ENCODE measurements at regions not wholly inside any gene's neighbourhood (a gene's known extent, or its start where the extent isn't known, plus 50 kb on each side); places are given as distances from the start of the nearest gene placed in this dataset.

- H3K4me3 ChIP-seq (IDR thresholded peaks at IDR 0.05; ENCODE audit: insufficient read depth, low read depth, low read length): no peak overlapping the region
- no peak overlapping the region for H3K27ac ChIP-seq
- H2AFZ ChIP-seq (ENCODE audit: low read depth): no peak overlapping the region
- no peaks in the 10 kb centered on the region for H3K79me2 ChIP-seq (ENCODE audit: insufficient read depth, low read depth)
- H3K4me2 ChIP-seq: no peak overlapping the region
- no peak overlapping the region for H3K9ac ChIP-seq
- H3K36me3 ChIP-seq (ENCODE audit: insufficient read depth): no peaks in the 10 kb centered on the region
- no peaks in the 10 kb centered on the region for H4K20me1 ChIP-seq (ENCODE audit: insufficient read depth)
- no peak for TF ChIP-seq CTCF (conservative IDR thresholded peaks at IDR 0.05; ENCODE audit: low read depth, low read length)
- H3K4me1 ChIP-seq (ENCODE audit: low read depth, poor library complexity, severe bottlenecking): no peaks in the 10 kb centered on the region
- no peaks in the 10 kb centered on the region for H3K27me3 ChIP-seq (ENCODE audit: insufficient read depth, low read depth)
Measured at GRCh38 chr10:47111329-47111862, 188.6 kb upstream of the GDF10 start.

- H3K4me1 ChIP-seq (ENCODE audit: low read depth, poor library complexity, severe bottlenecking): no peaks in the 10 kb centered on the region
- no peaks in the 10 kb centered on the region for H3K36me3 ChIP-seq (ENCODE audit: insufficient read depth)
- H3K9ac ChIP-seq: no peak overlapping the region
- no peak overlapping the region for H3K4me2 ChIP-seq
- no peaks in the 10 kb centered on the region for H3K79me2 ChIP-seq (ENCODE audit: insufficient read depth, low read depth)
- H3K27ac ChIP-seq: no peak overlapping the region
- no peak overlapping the region for H3K4me3 ChIP-seq (IDR thresholded peaks at IDR 0.05; ENCODE audit: insufficient read depth, low read depth, low read length)
- H3K27me3 ChIP-seq (ENCODE audit: insufficient read depth, low read depth): no peaks in the 10 kb centered on the region
- H2AFZ ChIP-seq (ENCODE audit: low read depth): no peak overlapping the region
- no peak for TF ChIP-seq CTCF (conservative IDR thresholded peaks at IDR 0.05; ENCODE audit: low read depth, low read length)
- no peaks in the 10 kb centered on the region for H4K20me1 ChIP-seq (ENCODE audit: insufficient read depth)
Measured at GRCh38 chr10:47112612-47113011, 187.4 kb upstream of the GDF10 start.

GRCh38 chr10:47113907-47114500 lies 186.0 kb upstream of the GDF10 start:
- Histone ChIP-seq H3K9ac (no peak overlapping the region), H3K36me3 (ENCODE audit: insufficient read depth) (no peaks in the 10 kb centered on the region), H3K79me2 (ENCODE audit: insufficient read depth, low read depth) (no peaks in the 10 kb centered on the region), H3K27ac (no peak overlapping the region), H3K4me3 (IDR thresholded peaks at IDR 0.05; ENCODE audit: insufficient read depth, low read depth, low read length) (no peak overlapping the region), H4K20me1 (ENCODE audit: insufficient read depth) (no peaks in the 10 kb centered on the region), H2AFZ (ENCODE audit: low read depth) (no peak overlapping the region), H3K4me2 (no peak overlapping the region), H3K4me1 (ENCODE audit: low read depth, poor library complexity, severe bottlenecking) (no peaks in the 10 kb centered on the region), H3K27me3 (ENCODE audit: insufficient read depth, low read depth) (no peaks in the 10 kb centered on the region)
- no peak for TF ChIP-seq CTCF (conservative IDR thresholded peaks at IDR 0.05; ENCODE audit: low read depth, low read length)

GRCh38 chr10:47114680-47115186 lies 185.3 kb upstream of the GDF10 start:
- TF ChIP-seq CTCF (conservative IDR thresholded peaks at IDR 0.05; ENCODE audit: low read depth, low read length): no peak
- Histone ChIP-seq H3K36me3 (ENCODE audit: insufficient read depth) (no peaks in the 10 kb centered on the region), H4K20me1 (ENCODE audit: insufficient read depth) (no peaks in the 10 kb centered on the region), H3K27ac (no peak overlapping the region), H3K79me2 (ENCODE audit: insufficient read depth, low read depth) (no peaks in the 10 kb centered on the region), H3K9ac (no peak overlapping the region), H3K4me1 (ENCODE audit: low read depth, poor library complexity, severe bottlenecking) (no peaks in the 10 kb centered on the region), H3K4me3 (IDR thresholded peaks at IDR 0.05; ENCODE audit: insufficient read depth, low read depth, low read length) (no peak overlapping the region), H3K27me3 (ENCODE audit: insufficient read depth, low read depth) (no peaks in the 10 kb centered on the region), H2AFZ (ENCODE audit: low read depth) (no peak overlapping the region), H3K4me2 (no peak overlapping the region)
